ENCODE measurements at regions not wholly inside any gene's neighbourhood (a gene's known extent, or its start where the extent isn't known, plus 50 kb on each side); places are given as distances from the start of the nearest gene placed in this dataset.

DNA sequence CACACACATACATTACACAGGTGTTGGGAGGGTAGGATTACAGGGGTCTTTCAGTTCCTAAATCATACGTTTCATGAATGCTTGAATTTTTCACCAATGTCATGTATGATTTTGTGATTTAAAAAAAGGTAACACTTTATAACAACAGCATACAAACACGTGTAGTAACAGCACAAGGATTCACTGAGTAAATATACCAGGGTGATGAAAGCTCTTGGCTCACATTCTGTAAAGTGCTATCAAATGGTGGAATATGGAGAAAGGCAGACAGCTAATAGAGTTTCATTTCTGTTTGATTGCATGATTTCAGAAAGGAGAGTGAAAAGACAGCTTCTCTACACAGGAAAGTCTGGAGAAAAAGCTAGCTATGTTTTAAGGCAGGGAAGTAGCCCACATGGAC is 231.9 kb downstream of the CD83 start:
- Mint-ChIP-seq H3K27ac (ENCODE audit: unreplicated experiment) (no peak overlapping the region), H3K36me3 (ENCODE audit: low read depth, unreplicated experiment) (no peaks in the 10 kb centered on the region), H3K27me3 (ENCODE audit: low read depth, unreplicated experiment) (peaks cover 26% of the 10 kb centered on the region), H3K9me3 (ENCODE audit: unreplicated experiment) (peaks cover 7% of the 10 kb centered on the region), H3K4me3 (ENCODE audit: unreplicated experiment) (no peak overlapping the region), H3K4me1 (ENCODE audit: low read depth, unreplicated experiment) (no peaks in the 10 kb centered on the region)
- H2AFZ ChIP-seq (ENCODE audit: low read depth, low read length), result no peak overlapping the region
- H4K20me1 ChIP-seq (ENCODE audit: insufficient read depth, low read length), result no peaks in the 10 kb centered on the region
- FAIRE-seq (no peak), DNase-seq (ENCODE audit: low read depth) (no peak)
- no peak overlapping the region for H3K4me2 ChIP-seq (ENCODE audit: low read length)
- H3K4me3 ChIP-seq (ENCODE audit: insufficient read depth, low read depth, low read length), result no peak overlapping the region
- peaks cover 9% of the 10 kb centered on the region for H3K27me3 ChIP-seq (ENCODE audit: insufficient read depth, low read length)
- H3K36me3 ChIP-seq (ENCODE audit: insufficient read depth, low read length), result no peaks in the 10 kb centered on the region
- H3K9ac ChIP-seq (ENCODE audit: low read length), result no peak overlapping the region
- no peaks in the 10 kb centered on the region for H3K9me3 ChIP-seq (ENCODE audit: insufficient read depth, low read depth, low read length)
- no peak overlapping the region for H3K27ac ChIP-seq (ENCODE audit: low read depth, low read length)
- no peak for TF ChIP-seq EZH2 (IDR thresholded peaks at IDR 0.05; ENCODE audit: insufficient read depth, low read length)
- TF ChIP-seq, protein P1, sequence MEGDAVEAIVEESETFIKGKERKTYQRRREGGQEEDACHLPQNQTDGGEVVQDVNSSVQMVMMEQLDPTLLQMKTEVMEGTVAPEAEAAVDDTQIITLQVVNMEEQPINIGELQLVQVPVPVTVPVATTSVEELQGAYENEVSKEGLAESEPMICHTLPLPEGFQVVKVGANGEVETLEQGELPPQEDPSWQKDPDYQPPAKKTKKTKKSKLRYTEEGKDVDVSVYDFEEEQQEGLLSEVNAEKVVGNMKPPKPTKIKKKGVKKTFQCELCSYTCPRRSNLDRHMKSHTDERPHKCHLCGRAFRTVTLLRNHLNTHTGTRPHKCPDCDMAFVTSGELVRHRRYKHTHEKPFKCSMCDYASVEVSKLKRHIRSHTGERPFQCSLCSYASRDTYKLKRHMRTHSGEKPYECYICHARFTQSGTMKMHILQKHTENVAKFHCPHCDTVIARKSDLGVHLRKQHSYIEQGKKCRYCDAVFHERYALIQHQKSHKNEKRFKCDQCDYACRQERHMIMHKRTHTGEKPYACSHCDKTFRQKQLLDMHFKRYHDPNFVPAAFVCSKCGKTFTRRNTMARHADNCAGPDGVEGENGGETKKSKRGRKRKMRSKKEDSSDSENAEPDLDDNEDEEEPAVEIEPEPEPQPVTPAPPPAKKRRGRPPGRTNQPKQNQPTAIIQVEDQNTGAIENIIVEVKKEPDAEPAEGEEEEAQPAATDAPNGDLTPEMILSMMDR (IDR thresholded peaks at IDR 0.05; ENCODE audit: insufficient read depth, low read depth, low read length), result no peak
- no peaks in the 10 kb centered on the region for H3K79me2 ChIP-seq (ENCODE audit: insufficient read depth, low read length)
- no peaks in the 10 kb centered on the region for H3K4me1 ChIP-seq (ENCODE audit: insufficient read depth, low read length)

DNA sequence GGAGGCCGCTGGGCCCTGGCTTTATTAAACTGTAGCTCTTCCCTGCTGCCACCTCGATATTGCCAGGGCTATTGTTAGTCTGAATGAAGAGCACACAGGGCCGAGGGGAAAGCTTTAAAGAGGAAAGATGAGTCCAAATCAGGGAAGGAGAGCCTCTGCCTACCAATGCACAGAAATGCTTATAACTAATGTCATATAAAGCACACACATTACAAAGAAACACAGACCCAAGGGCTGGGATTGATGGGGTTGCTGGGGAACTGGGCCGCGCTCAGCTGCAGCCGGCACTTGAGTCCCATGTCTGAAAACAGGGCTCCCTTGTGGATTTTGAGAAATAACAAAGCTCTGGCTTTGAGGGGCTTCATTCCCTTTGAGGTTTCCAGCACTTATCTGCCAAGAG is 232.6 kb downstream of the CD83 start:
- H2AFZ ChIP-seq (ENCODE audit: low read depth, low read length), result no peak overlapping the region
- no peak overlapping the region for H3K4me3 ChIP-seq (ENCODE audit: insufficient read depth, low read depth, low read length)
- Mint-ChIP-seq H3K36me3 (ENCODE audit: low read depth, unreplicated experiment) (no peaks in the 10 kb centered on the region), H3K9me3 (ENCODE audit: unreplicated experiment) (peaks cover 7% of the 10 kb centered on the region), H3K4me1 (ENCODE audit: low read depth, unreplicated experiment) (peaks cover 2% of the 10 kb centered on the region), H3K4me3 (ENCODE audit: unreplicated experiment) (no peak overlapping the region), H3K27me3 (ENCODE audit: low read depth, unreplicated experiment) (peaks cover 19% of the 10 kb centered on the region), H3K27ac (ENCODE audit: unreplicated experiment) (no peak overlapping the region)
- TF ChIP-seq EZH2 (IDR thresholded peaks at IDR 0.05; ENCODE audit: insufficient read depth, low read length), result no peak
- TF ChIP-seq, protein P1 (IDR thresholded peaks at IDR 0.05; ENCODE audit: insufficient read depth, low read depth, low read length), result no peak
- peaks cover 6% of the 10 kb centered on the region for H3K4me1 ChIP-seq (ENCODE audit: insufficient read depth, low read length)
- H3K27ac ChIP-seq (ENCODE audit: low read depth, low read length), result no peak overlapping the region
- no peak for DNase-seq (ENCODE audit: low read depth)
- H4K20me1 ChIP-seq (ENCODE audit: insufficient read depth, low read length), result no peaks in the 10 kb centered on the region
- H3K9ac ChIP-seq (ENCODE audit: low read length), result no peak overlapping the region
- H3K79me2 ChIP-seq (ENCODE audit: insufficient read depth, low read length), result no peaks in the 10 kb centered on the region
- no peaks in the 10 kb centered on the region for H3K9me3 ChIP-seq (ENCODE audit: insufficient read depth, low read depth, low read length)
- H3K4me2 ChIP-seq (ENCODE audit: low read length), result no peak overlapping the region
- H3K36me3 ChIP-seq (ENCODE audit: insufficient read depth, low read length), result no peaks in the 10 kb centered on the region
- H3K27me3 ChIP-seq (ENCODE audit: insufficient read depth, low read length), result peaks cover 9% of the 10 kb centered on the region
- no peak for FAIRE-seq

DNA sequence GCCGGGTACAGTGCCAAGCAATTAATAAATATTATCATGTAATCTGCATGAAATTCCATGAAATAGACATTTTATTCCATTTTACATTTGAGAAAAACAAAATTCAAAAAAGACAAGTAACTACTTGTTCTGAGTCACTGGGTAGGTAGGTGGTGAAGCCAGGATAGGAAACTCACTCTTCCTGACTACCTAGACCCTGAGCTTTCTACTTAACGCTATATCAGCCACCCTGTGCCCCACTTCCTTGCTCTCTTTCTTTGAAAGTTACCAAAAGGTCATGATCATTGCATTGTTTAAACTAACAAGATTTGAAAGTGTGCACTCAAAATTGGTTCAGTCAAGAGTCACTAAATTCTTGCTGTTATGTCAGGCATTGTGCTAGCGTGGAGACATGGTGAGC is 235.7 kb downstream of the CD83 start:
- Histone ChIP-seq H3K4me3 (ENCODE audit: insufficient read depth, low read depth, low read length) (no peak overlapping the region), H2AFZ (ENCODE audit: low read depth, low read length) (no peak overlapping the region), H3K4me2 (ENCODE audit: low read length) (no peak overlapping the region), H3K9me3 (ENCODE audit: insufficient read depth, low read depth, low read length) (no peaks in the 10 kb centered on the region), H3K36me3 (ENCODE audit: insufficient read depth, low read length) (no peaks in the 10 kb centered on the region), H4K20me1 (ENCODE audit: insufficient read depth, low read length) (no peaks in the 10 kb centered on the region), H3K27ac (ENCODE audit: low read depth, low read length) (no peak overlapping the region), H3K27me3 (ENCODE audit: insufficient read depth, low read length) (no peaks in the 10 kb centered on the region), H3K79me2 (ENCODE audit: insufficient read depth, low read length) (no peaks in the 10 kb centered on the region), H3K9ac (ENCODE audit: low read length) (no peak overlapping the region), H3K4me1 (ENCODE audit: insufficient read depth, low read length) (peaks cover 6% of the 10 kb centered on the region)
- no peak for TF ChIP-seq EZH2 (IDR thresholded peaks at IDR 0.05; ENCODE audit: insufficient read depth, low read length)
- TF ChIP-seq, protein P1 (IDR thresholded peaks at IDR 0.05; ENCODE audit: insufficient read depth, low read depth, low read length), result no peak
- H3K9me3 Mint-ChIP-seq (ENCODE audit: unreplicated experiment), result peaks cover 4% of the 10 kb centered on the region
- H3K4me1 Mint-ChIP-seq (ENCODE audit: low read depth, unreplicated experiment), result peaks cover 2% of the 10 kb centered on the region
- FAIRE-seq (no peak), DNase-seq (ENCODE audit: low read depth) (no peak)
- no peak overlapping the region for H3K4me3 Mint-ChIP-seq (ENCODE audit: unreplicated experiment)
- peaks cover 6% of the 10 kb centered on the region for H3K27me3 Mint-ChIP-seq (ENCODE audit: low read depth, unreplicated experiment)
- H3K36me3 Mint-ChIP-seq (ENCODE audit: low read depth, unreplicated experiment), result no peaks in the 10 kb centered on the region
- no peak overlapping the region for H3K27ac Mint-ChIP-seq (ENCODE audit: unreplicated experiment)
